GM12872 (cell line): ENCODE measurements at regions not wholly inside any gene's neighbourhood (a gene's known extent, or its start where the extent isn't known, plus 50 kb on each side); places are given as distances from the start of the nearest gene placed in this dataset.

Experiments used
- CTCF ChIP-seq: IDR thresholded peaks from 3 replicates; pipeline ENCODE4 v1.5.1; 2011; ENCODE audit warnings: low read depth, mild to moderate bottlenecking, low read length, moderate library complexity; ENCODE audit not compliant: insufficient read depth

DNA sequence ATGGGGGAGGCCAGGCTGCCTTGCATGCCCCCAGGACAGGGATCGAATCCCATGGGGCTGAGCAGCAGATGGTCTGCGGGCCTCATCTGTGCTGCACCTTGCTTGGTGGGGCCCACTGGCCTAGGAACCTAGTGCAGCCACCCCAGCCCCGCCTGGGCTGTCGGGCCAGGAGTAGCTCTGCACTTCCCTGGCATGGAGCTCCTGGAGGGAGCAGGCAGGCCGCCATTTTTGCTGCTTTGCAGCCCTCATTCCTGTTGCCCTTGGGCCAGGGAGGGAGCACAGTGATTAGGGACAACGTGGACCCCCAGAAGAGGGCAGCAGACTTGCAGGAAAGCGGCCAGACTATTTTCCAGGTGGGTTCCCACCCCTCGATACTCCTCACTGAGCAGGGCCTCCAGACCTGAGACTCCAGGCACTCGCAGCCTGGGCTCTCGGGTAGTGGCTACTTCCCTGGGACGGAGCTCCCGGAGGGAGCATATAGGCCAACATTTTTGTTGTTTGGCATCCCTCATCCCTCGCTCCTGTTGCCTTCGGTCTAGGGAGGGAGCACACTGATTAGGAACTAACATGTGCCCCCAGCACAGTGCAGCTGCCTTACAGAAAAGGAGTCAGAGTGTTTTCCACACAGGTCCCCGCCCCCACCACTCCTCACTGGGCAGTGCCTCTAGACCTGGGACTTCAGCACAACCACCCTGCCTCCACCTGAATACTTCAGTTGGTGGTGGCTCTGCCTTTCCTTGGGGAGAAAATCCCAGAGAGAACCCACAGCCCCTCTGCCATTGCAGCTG, 99.5 kb downstream of the MAIP1 start:
- TF ChIP-seq CTCF, result no peak

GRCh38 chr2:200056105-200056504, 100.7 kb downstream of the MAIP1 start:
- no peak for TF ChIP-seq CTCF

- no peak for TF ChIP-seq CTCF
These were observed 107.8 kb downstream of the MAIP1 start for GRCh38 chr2:200063155-200063554.

DNA sequence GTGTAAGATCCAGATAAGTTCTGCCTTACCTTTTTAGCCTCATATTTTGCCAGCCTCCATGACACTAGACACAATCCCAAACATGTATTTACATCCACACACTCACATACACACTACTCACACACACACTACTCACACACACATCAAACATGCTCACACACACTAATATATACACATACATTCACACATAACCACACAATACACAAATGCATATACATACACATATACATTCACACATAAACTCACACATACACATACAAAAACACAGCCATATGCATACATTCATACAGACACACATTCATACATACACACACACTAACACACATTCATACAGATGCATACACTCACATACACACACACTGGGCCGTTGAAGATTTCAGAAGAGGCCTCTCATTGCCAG, 109.5 kb downstream of the MAIP1 start:
- no peak for TF ChIP-seq CTCF

- TF ChIP-seq CTCF, result no peak
These were observed 110.1 kb downstream of the MAIP1 start for GRCh38 chr2:200065477-200065876.

GRCh38 chr2:200066417-200066816, 111.0 kb downstream of the MAIP1 start:
- no peak for TF ChIP-seq CTCF

- TF ChIP-seq CTCF, result no peak
These were observed 113.3 kb downstream of the MAIP1 start for GRCh38 chr2:200068642-200069041.
